Astrocyte (in vitro differentiated cells and primary cell): ENCODE measurements at regions not wholly inside any gene's neighbourhood (a gene's known extent, or its start where the extent isn't known, plus 50 kb on each side); places are given as distances from the start of the nearest gene placed in this dataset.

ENCODE experiments used
- DNase-seq: peaks from one replicate; pipeline ENCODE4 v3.0.0-alpha.2; 2010; ENCODE audit warnings: low read depth
- FAIRE-seq: peaks from 2 replicates; lab custom pipeline; 2011; peaks lifted over from hg19 to GRCh38; lab: Jason Lieb, UNC
- H2AFZ ChIP-seq: 2 replicates; pipeline ENCODE4 v1.6.0; 2012; ENCODE audit warnings: low read depth, low read length, inconsistent platforms
- H3K27ac ChIP-seq: 2 replicates; pipeline ENCODE4 v1.5.1; 2011; ENCODE audit warnings: low read depth, low read length, inconsistent platforms
- H3K27me3 ChIP-seq: 2 replicates; pipeline ENCODE4 v1.6.0; 2011; ENCODE audit warnings: low read length, inconsistent platforms; ENCODE audit not compliant: insufficient read depth
- H3K36me3 ChIP-seq: 2 replicates; pipeline ENCODE4 v1.5.1; 2011; ENCODE audit warnings: low read length, inconsistent platforms; ENCODE audit not compliant: insufficient read depth
- H3K4me1 ChIP-seq: 2 replicates; pipeline ENCODE4 v1.5.1; 2011; ENCODE audit warnings: low read length, inconsistent platforms; ENCODE audit not compliant: insufficient read depth
- H3K4me2 ChIP-seq: 2 replicates; pipeline ENCODE4 v1.6.0; 2012; ENCODE audit warnings: low read length, inconsistent platforms
- H3K4me3 ChIP-seq: 2 replicates; pipeline ENCODE4 v1.5.1; 2011; ENCODE audit warnings: low read depth, mild to moderate bottlenecking, low read length, inconsistent platforms; ENCODE audit not compliant: insufficient read depth
- H3K79me2 ChIP-seq: 2 replicates; pipeline ENCODE4 v1.6.0; 2012; ENCODE audit warnings: mild to moderate bottlenecking, low read length, inconsistent platforms; ENCODE audit not compliant: insufficient read depth
- H3K9ac ChIP-seq: 2 replicates; pipeline ENCODE4 v1.6.0; 2012; ENCODE audit warnings: mild to moderate bottlenecking, low read length, inconsistent platforms
- H3K9me3 ChIP-seq: 2 replicates; pipeline ENCODE4 v1.5.1; 2012; ENCODE audit warnings: low read depth, mild to moderate bottlenecking, low read length, inconsistent platforms; ENCODE audit not compliant: insufficient read depth
- H4K20me1 ChIP-seq: 2 replicates; pipeline ENCODE4 v1.6.0; 2012; ENCODE audit warnings: low read length, inconsistent platforms; ENCODE audit not compliant: insufficient read depth
- H3K27ac Mint-ChIP-seq: one replicate; pipeline ENCODE4 v1.8.0; 2021; ENCODE audit warnings: mild to moderate bottlenecking, mixed read lengths; ENCODE audit not compliant: unreplicated experiment
- H3K27me3 Mint-ChIP-seq: one replicate; pipeline ENCODE4 v1.8.0; 2021; ENCODE audit warnings: low read depth, mixed read lengths; ENCODE audit not compliant: unreplicated experiment
- H3K36me3 Mint-ChIP-seq: one replicate; pipeline ENCODE4 v1.8.0; 2021; ENCODE audit warnings: low read depth, mixed read lengths; ENCODE audit not compliant: unreplicated experiment
- H3K4me1 Mint-ChIP-seq: one replicate; pipeline ENCODE4 v1.8.0; 2021; ENCODE audit warnings: low read depth, mixed read lengths; ENCODE audit not compliant: unreplicated experiment
- H3K4me3 Mint-ChIP-seq: one replicate; pipeline ENCODE4 v1.8.0; 2021; ENCODE audit warnings: mild to moderate bottlenecking, moderate library complexity, mixed read lengths; ENCODE audit not compliant: unreplicated experiment
- H3K9me3 Mint-ChIP-seq: one replicate; pipeline ENCODE4 v1.8.0; 2021; ENCODE audit warnings: mild to moderate bottlenecking, mixed read lengths; ENCODE audit not compliant: unreplicated experiment
- EZH2 ChIP-seq: IDR thresholded peaks from 2 replicates; pipeline ENCODE4 v1.6.1; 2012; ENCODE audit warnings: mild to moderate bottlenecking, low read length, inconsistent platforms; ENCODE audit not compliant: insufficient read depth
- TF ChIP-seq, protein P1 (sequence below): IDR thresholded peaks from 2 replicates; pipeline ENCODE4 v1.5.1; 2011; ENCODE audit warnings: low read depth, mild to moderate bottlenecking, inconsistent platforms, low read length, moderate library complexity; ENCODE audit not compliant: insufficient read depth

DNA sequence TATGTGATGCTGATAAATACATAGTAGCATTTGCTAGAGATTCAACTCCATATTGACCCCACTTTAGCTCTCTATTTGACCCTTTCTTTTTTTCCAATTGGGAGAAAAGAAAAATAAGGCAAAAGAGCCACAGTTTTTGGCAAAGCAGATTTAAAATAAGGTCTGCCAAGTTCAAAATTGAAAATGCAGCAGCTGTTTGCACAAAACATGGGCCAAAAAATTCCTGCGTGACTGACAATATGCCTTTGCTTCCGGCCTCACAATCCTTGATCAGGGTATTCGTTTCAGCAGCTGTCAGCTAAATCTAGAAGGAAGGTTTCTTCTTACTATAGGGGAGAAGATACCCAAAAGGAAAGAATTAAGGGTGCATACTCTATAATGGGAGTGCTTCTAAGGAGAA lies 563.5 kb upstream of the CCDC54 start:
- H2AFZ ChIP-seq = no peak overlapping the region
- Mint-ChIP-seq H3K27me3 (no peaks in the 10 kb centered on the region), H3K36me3 (no peaks in the 10 kb centered on the region), H3K27ac (no peak overlapping the region), H3K4me3 (no peak overlapping the region), H3K4me1 (peaks cover 12% of the 10 kb centered on the region), H3K9me3 (no peaks in the 10 kb centered on the region)
- DNase-seq = no peak
- no peaks in the 10 kb centered on the region for H3K9me3 ChIP-seq
- TF ChIP-seq, protein P1, sequence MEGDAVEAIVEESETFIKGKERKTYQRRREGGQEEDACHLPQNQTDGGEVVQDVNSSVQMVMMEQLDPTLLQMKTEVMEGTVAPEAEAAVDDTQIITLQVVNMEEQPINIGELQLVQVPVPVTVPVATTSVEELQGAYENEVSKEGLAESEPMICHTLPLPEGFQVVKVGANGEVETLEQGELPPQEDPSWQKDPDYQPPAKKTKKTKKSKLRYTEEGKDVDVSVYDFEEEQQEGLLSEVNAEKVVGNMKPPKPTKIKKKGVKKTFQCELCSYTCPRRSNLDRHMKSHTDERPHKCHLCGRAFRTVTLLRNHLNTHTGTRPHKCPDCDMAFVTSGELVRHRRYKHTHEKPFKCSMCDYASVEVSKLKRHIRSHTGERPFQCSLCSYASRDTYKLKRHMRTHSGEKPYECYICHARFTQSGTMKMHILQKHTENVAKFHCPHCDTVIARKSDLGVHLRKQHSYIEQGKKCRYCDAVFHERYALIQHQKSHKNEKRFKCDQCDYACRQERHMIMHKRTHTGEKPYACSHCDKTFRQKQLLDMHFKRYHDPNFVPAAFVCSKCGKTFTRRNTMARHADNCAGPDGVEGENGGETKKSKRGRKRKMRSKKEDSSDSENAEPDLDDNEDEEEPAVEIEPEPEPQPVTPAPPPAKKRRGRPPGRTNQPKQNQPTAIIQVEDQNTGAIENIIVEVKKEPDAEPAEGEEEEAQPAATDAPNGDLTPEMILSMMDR = no peak
- TF ChIP-seq EZH2 = no peak
- no peaks in the 10 kb centered on the region for H3K79me2 ChIP-seq
- H3K27ac ChIP-seq = no peak overlapping the region
- H4K20me1 ChIP-seq = no peaks in the 10 kb centered on the region
- H3K27me3 ChIP-seq = no peaks in the 10 kb centered on the region
- H3K4me2 ChIP-seq = no peak overlapping the region
- H3K36me3 ChIP-seq = no peaks in the 10 kb centered on the region
- peaks cover 18% of the 10 kb centered on the region for H3K4me1 ChIP-seq
- FAIRE-seq = no peak
- no peak overlapping the region for H3K9ac ChIP-seq
- H3K4me3 ChIP-seq = no peak overlapping the region

DNA sequence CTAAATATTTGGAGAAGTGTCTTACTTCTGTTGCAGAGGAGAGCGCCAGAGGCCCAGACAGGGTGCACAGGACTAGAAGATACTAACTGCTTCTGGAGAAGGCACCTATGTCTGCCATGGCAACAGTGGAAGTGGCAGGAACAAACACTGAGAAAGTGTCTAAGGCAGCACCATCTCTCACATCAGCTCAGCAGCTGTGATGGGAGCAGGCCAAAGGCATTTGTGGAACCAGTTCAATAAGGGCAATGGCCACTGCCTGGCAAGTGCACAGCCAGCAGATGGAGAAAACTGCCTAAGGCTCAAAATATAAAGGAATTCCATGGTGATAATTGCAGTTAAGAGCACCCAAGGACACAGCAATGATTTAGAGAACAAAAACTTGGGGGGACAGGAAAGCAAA lies 563.0 kb upstream of the CCDC54 start:
- Histone ChIP-seq H2AFZ (no peak overlapping the region), H3K27ac (no peak overlapping the region), H3K79me2 (no peaks in the 10 kb centered on the region), H4K20me1 (no peaks in the 10 kb centered on the region), H3K36me3 (no peaks in the 10 kb centered on the region), H3K9ac (no peak overlapping the region), H3K4me2 (no peak overlapping the region), H3K9me3 (no peaks in the 10 kb centered on the region), H3K4me1 (peaks cover 18% of the 10 kb centered on the region), H3K27me3 (no peaks in the 10 kb centered on the region), H3K4me3 (no peak overlapping the region)
- Mint-ChIP-seq H3K27ac (no peak overlapping the region), H3K4me3 (no peak overlapping the region), H3K36me3 (no peaks in the 10 kb centered on the region), H3K27me3 (no peaks in the 10 kb centered on the region), H3K4me1 (peaks cover 12% of the 10 kb centered on the region), H3K9me3 (no peaks in the 10 kb centered on the region)
- TF ChIP-seq EZH2 = no peak
- TF ChIP-seq, protein P1 = no peak
- FAIRE-seq = no peak
- no peak for DNase-seq

DNA sequence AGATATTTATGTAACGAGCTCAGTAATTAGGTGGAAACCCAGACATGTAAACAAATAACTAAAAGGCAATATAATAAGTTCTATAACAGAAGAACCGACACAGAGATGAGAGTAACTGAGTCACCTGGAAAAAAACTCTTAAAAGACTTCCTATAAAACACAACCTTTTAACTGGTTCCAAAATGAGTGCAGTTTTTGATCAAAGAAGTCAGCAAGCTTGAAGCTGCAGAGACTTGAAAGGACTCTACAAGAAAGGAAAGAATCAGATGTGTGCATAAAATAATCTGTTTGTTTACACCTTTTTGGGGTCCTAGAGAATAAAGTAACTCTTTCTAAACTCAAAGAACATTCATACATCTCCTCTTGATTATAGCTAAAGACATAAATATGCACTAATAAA lies 560.4 kb upstream of the CCDC54 start:
- H3K4me1 ChIP-seq = no peaks in the 10 kb centered on the region
- no peak overlapping the region for H3K4me2 ChIP-seq
- no peak overlapping the region for H2AFZ ChIP-seq
- no peaks in the 10 kb centered on the region for H3K27me3 Mint-ChIP-seq
- no peaks in the 10 kb centered on the region for H3K9me3 Mint-ChIP-seq
- H3K9me3 ChIP-seq = no peaks in the 10 kb centered on the region
- H3K36me3 Mint-ChIP-seq = no peaks in the 10 kb centered on the region
- TF ChIP-seq, protein P1 = no peak
- no peak for TF ChIP-seq EZH2
- H3K79me2 ChIP-seq = no peaks in the 10 kb centered on the region
- FAIRE-seq (no peak), DNase-seq (no peak)
- H3K4me3 ChIP-seq = no peak overlapping the region
- H3K27me3 ChIP-seq = no peaks in the 10 kb centered on the region
- no peak overlapping the region for H3K4me3 Mint-ChIP-seq
- H3K27ac Mint-ChIP-seq = no peak overlapping the region
- no peaks in the 10 kb centered on the region for H4K20me1 ChIP-seq
- H3K36me3 ChIP-seq = no peaks in the 10 kb centered on the region
- H3K27ac ChIP-seq = no peak overlapping the region
- no peak overlapping the region for H3K9ac ChIP-seq
- H3K4me1 Mint-ChIP-seq = no peaks in the 10 kb centered on the region
